NCI-H1930 (cell line): ENCODE measurements at regions not wholly inside any gene's neighbourhood (a gene's known extent, or its start where the extent isn't known, plus 50 kb on each side); places are given as distances from the start of the nearest gene placed in this dataset.
A peak's percentile ranks its signal among the peaks of the same experiment; 100 is the strongest.

Experiments
- DNase-seq, 2 experiments: peaks; one replicate each; lab custom pipeline; 2025; lab: John Stamatoyannopoulos, UW

DNA sequence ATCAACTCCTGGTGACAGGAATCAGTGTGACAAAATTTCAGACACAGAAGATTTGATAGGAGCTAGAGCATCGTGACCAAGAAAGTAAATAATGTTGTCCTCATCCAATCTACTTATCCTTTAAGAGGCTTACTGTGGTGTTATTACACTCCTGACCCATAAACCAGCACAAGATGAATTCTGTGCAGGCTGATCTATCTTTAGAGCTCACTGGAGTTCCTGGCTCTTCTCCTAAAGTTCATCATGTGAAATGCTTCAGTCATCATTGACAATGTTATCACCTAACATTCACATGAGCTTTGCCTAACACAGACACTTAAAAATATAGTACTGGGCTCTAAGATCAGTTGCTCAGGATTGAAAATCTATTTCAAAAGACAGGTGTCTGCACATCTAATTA, 271.0 kb upstream of the HSF2 start:
- DNase-seq, result no peak

DNA sequence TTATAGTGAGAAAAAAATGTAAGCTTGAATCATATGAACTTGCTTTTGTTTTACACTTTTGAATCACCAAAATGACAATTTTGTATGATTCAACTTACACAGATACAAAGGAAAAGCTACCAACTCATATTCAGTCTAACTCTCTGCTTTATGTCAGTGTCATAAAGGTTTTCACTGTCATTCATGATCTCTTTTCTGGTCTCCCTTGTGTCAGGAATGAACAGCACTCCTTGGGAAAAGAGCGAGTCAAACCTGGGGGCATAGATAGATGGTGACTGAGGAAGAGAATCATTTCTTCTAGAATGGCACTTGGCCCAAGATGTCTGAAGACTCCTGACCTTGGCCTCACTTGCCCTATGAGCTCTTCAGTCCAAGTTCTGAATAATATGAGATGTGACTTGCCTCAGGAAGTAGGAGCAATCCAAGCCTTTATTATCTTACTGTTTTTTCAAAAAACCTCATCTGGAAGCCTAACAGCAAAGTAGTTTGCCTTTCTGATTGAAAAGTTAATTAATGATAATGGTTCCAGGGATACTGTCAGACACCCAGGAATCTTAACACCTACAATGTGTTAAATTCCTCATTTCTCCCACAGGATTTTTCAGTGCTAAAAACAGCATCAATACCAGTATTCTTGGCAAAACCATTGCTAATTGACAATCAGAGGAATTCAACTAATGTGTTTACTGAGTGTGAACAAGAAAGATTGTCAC, 270.0 kb upstream of the HSF2 start:
- DNase-seq, result no peak

DNA sequence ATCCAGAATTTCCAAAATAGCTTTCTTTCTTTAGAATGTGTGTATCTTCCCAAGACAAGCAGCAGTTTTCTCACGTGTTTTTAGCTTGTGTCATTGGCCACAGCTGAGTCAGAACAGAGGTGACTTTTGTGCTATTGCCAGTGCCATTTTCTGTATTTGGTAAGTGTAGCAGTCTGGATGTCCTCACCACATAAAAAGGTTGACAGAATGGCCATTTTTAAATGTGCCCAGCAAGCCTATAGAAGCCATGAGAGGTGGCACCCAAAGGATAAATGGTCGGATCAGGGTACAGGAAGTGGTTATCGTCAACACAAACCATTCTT, 269.5 kb upstream of the HSF2 start:
- DNase-seq, result no peak

DNA sequence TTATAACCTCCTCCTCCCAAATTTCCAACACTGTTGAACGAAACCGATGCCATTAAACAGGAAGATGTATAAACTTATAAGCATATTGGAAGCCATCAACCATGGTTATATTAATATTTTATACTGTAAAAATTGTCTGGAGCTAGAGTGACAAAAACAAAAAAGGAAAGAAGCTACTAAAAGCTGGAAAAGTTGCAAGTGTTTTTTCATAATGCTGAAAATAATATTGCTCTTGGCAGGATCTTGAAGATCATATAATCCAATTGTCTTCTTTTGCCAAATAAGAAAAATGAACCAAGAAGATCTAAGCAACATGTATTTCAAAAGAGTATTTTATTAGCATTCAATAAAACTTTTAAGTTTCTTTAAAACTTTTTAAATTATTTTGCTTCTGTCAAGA, 268.9 kb upstream of the HSF2 start:
- no peak for DNase-seq

- no peak for DNase-seq
Measured at GRCh38 chr6:122136386-122136785, 263.1 kb upstream of the HSF2 start.

- no peak for DNase-seq
Measured at GRCh38 chr6:122140031-122140430, 259.4 kb upstream of the HSF2 start.

DNA sequence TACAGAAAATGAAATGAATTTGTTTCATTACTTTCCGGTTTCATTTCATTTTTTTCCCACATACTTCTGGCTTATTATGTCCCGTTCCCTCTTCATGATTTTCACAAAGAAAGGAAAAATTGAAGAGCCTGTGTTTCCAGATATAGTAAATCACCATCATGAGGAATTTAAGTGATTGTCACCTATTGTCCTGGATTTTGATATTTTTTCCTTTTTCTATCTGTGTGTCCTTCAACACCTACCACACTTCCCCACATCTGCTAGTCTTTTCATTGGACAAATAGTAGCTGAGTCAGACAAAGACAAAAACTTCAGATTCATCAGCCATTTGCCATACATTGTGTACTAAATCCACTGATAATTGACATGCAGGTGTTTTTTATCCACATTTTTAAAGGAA, 258.2 kb upstream of the HSF2 start:
- DNase-seq, result peak in 1 of 2 experiments; percentile 15

DNA sequence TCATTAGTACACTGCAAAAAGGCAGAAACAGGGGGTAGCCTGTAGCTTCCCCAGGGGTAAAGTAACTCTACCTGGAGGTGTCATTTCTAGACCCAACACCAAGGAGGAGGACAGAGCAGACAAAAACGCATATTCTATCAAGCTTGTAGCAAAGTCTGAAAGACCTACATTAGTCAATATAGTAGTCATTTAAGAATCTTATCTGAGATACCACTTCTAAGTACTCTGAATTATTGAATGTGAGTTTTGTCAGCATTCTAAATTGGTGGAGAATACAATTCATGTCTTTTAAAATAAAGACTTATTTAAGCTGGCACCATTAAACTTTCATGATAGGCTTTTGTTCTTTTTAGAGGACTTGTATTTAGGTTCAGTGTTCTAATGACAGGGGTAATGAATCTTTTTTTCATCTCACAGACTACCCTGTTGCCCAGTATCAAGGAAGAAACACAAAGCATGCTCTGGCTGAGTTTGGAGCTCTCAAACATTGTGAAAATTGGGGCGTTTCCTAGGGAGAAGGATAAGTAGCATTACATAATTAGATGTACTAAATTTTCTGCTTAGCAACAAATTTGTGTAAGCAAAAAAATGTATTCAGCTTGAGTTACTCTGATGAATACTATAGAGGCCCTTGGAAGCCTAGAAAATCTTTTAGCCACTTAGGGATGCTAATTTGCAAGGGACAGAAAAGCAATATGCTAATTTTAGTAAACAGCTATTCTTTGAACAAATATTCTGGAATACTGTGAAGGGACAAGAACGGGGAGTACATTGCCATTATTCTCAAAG, 255.4 kb upstream of the HSF2 start:
- DNase-seq, result peak in 1 of 2 experiments; percentile 4

GRCh38 chr6:122145246-122145645, 254.2 kb upstream of the HSF2 start:
- DNase-seq, result no peak

- DNase-seq, result no peak
Measured at GRCh38 chr6:122145741-122146240, 253.7 kb upstream of the HSF2 start.

DNA sequence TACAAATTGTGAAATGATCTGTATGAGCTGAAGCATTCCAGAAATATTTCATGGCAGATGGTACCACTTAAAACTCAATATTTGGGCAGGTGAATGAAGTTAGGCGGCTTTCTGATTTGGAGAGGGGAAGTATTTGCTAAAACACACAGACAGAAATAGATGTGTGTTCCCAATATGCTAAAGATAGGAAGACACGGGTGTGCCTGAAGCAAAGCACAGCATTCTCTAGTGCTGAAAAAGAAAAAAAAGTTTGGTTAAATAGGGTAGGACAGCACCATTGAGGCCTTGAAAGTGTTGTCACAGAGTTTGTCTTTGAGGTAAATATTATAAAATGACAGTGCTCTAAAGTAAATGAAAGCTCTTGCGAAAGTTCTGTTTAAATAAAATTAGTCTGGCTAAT, 252.2 kb upstream of the HSF2 start:
- no peak for DNase-seq

DNA sequence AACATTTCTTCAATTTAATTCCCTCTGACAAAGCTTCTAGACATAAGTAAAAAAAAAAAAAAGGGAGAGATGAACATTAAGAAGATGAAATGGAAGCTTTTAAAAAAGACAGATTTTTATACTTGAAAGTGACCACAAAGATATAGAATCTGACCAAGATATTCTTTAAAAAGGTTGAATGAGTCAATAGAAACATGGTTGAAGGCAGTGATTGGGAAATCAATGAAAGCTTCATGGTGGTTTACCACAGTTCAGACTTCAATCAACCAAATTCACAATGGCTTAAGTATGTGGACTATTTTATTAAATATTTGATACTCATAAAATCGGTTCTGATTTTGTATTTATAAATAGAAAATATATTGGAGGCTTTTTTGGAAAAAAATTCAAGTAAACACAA, 248.4 kb upstream of the HSF2 start:
- no peak for DNase-seq

- no peak for DNase-seq
Measured at GRCh38 chr6:122151763-122152162, 247.7 kb upstream of the HSF2 start.

DNA sequence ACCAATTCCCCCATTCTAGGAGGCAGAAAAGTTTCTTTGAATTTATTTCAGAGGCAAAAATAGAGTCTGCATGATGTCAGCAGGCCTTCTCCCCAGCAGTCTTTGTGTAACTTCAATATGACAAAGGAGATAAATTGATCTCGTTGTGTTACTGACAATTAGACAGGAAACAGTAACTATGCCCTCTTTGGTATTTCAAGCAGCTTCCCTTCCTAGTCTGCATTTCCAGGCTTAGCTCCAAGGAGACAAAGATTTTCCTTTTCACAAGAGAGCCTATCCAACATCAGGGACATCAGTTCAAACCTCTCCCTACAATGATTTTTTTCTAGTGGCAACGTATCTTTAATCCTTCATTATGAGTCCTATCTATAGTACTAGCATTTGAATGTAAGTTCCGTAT, 245.9 kb upstream of the HSF2 start:
- no peak for DNase-seq

DNA sequence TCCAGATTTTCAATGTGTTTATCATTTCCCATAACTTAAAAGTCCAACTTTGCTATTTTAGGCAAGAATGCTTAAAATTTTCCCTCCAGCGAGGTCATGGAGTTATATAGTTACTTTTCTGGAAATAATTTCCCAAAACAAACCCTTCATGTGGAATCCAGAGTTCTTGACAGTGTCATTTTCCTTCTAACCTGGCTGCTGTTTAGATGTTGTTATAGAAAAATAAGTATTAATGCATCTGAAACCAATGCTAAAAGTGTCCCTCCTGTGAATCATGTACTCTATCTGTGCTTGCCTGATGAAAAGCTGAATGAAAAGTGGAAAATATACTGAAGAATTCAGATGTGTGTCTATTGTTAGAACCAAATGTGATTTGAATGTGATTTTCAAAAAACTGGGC, 245.3 kb upstream of the HSF2 start:
- DNase-seq, result no peak

GRCh38 chr6:122154912-122155575, 244.4 kb upstream of the HSF2 start:
- DNase-seq, result no peak

GRCh38 chr6:122161136-122161535, 238.3 kb upstream of the HSF2 start:
- no peak for DNase-seq

DNA sequence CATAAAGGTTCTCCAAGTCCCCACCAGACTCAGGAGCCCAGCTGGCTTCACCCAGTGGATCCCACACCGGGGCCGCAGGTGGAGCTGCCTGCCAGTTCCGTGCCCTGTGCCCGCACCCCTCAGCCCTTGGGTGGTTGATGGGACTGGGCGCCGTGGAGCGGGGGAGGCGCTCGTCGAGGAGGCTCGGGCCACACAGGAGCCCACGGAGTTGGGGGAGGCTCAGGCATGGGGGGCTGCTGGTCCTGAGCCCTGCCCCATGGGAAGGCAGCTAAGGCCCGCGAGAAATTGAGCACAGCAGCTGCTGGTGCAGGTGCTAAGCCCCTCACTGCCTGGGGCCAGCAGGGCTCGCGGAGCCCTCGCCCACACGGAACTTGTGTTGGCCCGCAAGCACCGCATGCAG, 234.4 kb upstream of the HSF2 start:
- DNase-seq, result no peak

DNA sequence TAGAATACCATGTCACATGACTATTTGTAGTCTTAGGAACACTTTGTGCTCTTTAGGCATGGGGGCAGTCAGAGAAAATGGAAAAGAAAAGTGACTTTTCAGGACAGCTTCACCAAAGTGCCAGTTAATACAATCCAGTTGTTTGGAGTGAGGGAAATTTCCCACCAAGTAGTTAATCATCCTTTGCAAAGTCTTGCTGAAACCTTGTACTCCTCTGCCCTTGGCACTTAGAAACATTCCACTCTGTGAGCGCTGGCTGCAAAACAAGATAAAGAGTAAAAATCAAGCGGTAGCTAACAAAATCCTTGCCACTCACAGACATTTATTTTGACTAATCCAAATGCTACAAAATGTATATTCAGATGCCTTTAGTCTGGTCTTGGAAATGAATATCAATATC, 229.2 kb upstream of the HSF2 start:
- no peak for DNase-seq

- DNase-seq, result no peak
Measured at GRCh38 chr6:122178988-122179387, 220.5 kb upstream of the HSF2 start.

DNA sequence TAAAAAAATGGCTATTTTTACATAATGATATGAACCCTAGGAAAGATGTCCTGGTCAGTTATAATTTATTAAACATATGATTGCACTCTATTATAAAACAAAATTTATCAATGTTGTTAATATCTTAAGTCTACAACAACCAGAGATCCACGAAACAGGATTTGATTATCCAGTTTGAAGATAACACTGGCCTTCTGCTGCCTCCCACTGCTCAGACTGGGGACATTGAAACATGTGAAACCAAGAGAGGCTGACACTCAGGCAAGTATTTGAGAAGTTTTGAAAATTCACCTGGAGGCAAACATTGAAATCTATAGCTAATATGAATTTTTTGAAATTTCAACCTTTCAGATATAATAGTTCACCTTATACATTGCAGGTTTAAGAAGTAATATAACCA, 219.3 kb upstream of the HSF2 start:
- DNase-seq, result no peak

- DNase-seq, result no peak
Measured at GRCh38 chr6:122182061-122182460, 217.4 kb upstream of the HSF2 start.

- no peak for DNase-seq
Measured at GRCh38 chr6:122184401-122184827, 215.0 kb upstream of the HSF2 start.
